Renal cortex interstitium (tissue), 11 donors: ENCODE measurements at regions not wholly inside any gene's neighbourhood (a gene's known extent, or its start where the extent isn't known, plus 50 kb on each side); places are given as distances from the start of the nearest gene placed in this dataset.
"Not testable (repeated sequence)": the region's sequence is repeated elsewhere in the genome, so short reads cannot be mapped to it uniquely, and the experiment has no call there.

Experiments
- DNase-seq, 11 donors: peaks; one replicate each; pipeline ENCODE4 v3.0.0-alpha.2; 2013; ENCODE audit warnings: low read depth in 9 of 11, low spot score in 4 of 11; ENCODE audit errors: extremely low read depth in 1 of 11

DNA sequence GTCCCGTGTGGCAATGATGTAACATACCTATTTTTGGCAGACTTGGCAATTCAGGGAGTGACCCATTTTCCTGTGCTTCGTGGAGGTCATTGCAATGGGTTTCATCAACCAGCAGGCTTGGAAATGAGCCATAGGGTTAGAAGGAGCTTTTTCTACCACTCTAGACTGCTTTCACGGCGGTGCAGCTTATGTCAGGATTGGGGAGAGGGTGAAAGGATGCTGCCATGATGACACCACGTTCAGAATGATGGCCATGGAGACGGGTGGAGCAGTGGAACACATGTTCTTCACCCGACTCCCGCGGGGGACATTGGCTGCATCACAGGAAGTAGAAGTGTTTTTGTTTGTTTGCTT is 220.2 kb downstream of the EMX2 start:
- DNase-seq, result no peak

DNA sequence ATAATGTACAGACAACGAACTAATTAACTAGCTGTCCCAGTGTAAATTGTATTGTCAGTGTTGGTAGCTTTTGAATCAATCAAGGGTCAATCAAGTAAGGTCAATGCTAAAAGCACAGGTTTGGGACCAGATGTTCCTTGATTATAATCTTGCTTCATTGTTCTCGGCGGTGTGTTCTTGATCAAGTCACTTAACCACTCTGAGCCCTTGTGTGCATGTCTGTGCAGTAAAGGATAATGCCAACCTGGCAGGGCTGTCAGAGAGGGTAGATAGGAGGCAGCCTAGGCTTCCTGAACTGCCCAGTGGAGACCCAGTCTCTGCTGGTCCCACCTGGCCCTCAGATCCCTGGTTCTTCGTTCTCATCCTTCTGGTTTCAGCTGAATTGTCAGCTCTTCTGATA is 221.0 kb downstream of the EMX2 start:
- DNase-seq, result no peak

DNA sequence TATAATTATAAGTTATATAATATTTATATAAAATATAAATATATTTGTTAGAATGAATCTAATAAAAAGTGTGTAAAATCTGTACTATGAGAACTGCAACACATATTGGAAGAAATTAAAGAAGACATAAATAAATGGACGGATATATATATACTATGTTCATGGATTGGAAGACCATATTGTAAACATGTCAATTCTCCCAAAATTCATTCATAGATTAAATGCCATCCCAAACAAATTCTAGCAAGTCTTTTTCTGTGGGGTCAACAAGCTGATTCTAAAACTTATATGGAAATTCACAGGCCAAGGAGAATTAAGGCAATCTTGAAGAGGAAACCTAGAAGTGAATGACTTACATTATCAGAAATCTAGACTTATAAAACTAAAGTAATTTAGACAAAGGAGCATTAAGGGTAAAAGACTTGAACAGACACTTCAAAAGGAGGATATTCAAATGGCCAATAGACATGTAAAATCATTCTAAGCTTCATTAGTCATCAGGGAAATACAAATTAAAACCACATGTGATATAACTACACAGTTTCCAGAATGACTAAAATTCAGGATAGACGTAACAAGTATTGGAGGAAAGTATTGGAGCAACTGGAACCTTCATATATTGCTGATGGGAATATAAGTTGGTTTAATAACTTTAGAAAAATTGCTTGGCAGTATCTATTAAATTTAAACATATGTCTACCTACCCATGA is 225.9 kb downstream of the EMX2 start:
- DNase-seq, result no peak

DNA sequence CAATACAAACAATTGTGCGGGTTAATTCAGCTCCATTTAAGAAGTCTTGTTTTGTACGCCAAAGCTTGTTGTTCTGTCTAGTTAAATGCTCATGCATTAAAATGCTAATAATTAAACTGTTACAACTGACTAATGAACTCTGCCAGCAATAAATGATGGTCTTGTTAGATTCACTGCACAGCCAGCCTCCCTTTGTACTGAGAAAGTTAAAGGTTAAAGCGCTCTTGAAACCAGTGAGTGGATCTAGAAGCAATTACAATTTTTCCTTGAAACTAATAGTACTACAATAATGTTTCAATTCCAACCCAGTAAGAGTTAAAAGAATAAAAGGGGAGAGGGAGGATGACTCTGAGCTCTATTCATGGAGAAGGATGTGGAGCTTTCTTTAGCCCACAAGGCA is 233.0 kb downstream of the EMX2 start:
- DNase-seq, result peak in 1 of 11 donors; percentile 38

DNA sequence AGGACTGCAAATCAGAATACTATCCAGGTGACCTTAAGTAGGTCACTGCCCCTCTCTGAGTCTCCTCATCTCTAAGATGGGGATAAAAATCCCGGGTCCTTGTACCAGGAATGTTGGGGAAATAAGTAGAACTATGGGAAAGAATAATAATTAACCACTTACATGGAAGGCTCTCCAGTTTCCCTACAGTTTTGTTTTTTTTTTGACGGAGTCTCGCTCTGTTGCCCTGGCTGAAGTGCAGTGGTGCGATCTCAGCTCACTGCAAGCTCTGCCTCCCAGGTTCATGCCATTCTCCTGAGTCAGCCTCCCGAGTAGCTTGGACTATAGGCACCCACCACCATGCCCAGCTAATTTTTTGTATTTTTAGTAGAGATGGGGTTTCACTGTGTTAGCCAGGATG is 234.7 kb downstream of the EMX2 start:
- DNase-seq, result not testable (repeated sequence)

DNA sequence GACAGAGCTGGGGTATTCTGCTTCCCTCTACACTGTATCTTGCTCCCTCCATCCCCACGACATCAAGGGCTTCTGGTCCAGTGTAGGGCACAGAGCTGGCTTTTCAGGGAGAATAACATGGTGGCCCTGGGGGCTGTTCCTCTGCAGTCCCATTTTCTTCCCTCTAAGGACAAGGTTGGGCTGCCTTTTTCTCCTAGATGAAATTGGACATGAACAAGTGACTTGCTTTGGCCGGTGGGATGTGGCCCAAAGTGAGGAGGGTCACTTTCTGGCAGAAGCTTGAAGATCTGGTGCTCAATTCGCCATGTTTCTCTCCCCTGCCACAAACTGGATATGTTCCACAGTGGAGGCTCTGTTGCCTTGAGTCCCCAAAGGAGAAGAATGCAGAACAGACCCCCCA is 235.7 kb downstream of the EMX2 start:
- DNase-seq, result no peak

DNA sequence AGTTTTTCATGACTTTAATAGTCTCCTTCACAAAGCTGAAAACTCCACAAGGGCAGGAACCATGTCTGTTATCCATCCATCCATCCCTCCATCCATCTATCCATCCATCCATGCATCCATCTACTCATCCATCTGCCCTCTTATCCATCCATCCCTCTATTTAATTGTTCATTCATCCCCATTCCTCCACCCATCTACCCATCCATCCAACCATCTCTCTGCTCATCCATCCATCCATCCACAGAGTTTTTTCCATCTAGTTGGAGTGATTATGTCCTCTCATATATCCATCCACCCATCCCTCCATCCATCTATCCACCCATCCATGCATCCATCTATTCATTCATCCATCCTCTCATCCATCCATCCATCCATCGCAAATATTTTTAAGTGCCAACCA is 237.9 kb downstream of the EMX2 start:
- no peak for DNase-seq

DNA sequence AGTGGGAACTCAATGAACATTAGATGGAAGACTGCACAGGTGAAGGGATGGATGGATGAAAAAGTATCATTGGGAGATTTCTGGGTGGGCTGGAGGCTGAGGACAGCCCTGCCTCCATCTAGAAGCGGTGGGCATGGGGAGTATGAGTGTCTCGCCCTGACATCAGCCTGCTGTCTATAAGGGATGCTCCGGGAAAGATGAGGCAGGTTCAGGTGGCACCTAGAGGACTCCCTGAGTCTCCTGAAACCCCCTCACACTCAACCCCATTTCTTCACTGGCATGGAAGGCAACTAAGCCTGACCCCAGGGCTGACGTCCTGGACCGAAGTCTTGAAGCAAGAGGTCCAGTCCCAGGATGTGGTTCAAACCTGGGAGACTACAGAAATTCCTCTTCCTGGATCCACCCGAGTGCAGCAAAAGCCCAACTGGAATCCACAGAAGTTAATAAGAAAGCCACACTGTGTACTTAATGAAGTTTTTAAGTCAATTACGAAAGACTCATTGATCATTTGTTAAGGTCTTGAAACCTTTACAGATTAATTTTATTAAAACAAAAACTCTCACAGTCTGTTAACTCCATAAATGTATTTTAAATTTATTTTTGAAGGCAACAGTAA is 238.8 kb downstream of the EMX2 start:
- no peak for DNase-seq

DNA sequence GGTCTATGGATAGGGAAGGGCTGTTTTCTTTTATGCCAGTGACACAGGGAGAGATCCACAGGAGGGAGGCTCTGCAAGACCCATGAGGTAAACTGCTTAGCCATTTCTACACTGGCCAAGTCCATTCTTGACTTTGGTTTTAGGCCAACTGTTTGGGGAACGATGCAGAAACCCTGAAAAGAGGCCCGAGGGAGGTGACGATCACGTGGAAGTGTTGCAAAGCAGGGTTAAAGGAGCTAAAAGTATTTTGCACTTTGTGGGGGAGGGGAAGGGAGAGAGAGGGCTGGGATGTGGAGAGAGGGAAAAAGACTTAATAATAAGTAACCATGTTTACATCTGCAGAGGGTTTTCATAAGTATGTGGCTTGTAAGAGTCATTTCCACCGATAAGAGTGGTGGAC is 239.7 kb downstream of the EMX2 start:
- DNase-seq, result peak in 1 of 11 donors; percentile 51

DNA sequence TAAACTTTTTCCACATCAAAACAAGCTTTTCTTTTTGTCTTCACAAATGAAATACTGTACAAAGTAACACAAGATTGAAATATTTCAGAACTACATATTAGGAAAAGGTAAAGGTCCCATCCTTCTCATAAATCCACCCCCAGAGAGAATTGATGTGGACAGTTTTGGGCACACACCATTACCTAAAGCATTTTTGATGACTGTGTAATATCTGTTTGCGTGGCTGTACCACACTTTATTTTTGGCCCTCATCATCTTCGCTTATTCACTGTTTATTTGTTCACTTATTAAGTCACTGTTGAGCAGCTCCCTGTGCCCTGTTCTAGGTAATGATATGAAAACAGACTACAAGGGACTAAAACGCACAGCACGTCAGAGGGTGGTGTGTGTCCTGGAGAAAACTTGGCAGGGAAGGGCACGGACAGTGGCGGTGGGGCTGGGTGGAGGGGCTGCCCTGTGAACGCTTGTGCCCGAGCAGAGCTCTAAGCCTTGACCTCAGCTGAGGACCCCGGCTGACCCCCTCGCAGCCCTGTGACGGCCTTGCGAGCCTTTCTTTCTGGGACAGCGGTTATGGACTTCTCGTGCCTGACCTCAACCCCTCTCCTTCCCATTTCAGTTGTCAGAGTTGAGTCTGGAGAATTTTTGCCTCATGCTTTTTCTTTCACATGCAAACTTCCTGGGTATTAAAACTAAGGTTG is 241.3 kb downstream of the EMX2 start:
- DNase-seq, result no peak

DNA sequence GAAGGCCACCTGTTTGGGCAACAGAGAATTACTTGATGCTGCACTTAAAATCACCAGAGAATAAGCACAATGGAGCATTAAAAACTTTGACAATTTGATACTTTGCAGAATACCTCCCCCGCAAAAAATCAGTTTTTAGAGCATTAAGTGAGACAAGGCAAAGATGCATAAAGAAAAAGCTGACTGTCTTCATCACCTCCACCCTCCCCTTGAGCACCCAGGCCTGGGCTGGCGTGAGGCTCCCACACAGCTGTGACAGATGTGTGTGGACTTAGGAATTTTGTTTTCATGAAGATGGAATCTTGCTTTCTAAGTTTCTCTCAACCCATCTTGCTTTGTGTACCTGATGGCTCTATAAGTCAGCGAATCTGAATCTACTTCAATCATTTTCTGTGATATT is 242.2 kb downstream of the EMX2 start:
- DNase-seq, result no peak

DNA sequence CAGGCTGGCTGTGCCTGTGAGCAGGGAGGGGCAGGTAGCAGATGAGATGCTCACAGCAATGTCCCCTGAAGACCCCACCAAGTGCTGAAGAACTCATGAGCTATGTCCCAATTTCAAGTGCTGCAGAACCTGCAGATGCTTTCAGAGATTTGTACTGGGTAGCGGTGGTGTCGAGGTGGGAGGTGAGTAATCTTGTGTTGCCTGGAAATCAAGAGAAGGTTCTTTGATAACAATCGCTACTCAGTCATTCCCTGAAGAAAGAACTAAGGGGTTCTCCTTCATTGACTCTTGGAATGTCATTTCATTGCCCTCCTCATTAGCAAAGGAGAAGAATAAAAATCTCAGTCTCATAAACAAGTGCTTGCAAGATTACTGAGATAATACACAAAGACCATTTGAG is 246.4 kb downstream of the EMX2 start:
- no peak for DNase-seq

DNA sequence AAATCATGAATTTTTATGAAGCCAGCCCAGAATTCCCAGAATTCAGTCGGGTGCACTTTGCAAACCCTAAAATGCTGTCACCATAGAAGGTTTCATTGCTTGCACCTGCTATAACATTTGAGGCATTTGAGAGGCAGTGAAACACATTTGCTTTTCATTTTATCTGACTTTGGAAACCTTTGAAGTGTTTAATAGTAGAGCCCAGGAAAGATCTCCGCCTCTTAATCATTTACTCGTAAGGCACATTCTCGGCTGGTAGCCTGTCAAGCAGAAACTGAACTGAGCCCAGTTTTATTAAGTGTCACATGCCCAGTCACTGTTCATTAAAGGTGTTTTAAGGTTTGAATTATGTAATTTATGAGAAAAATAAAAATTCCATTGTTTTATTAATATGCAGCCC is 247.6 kb downstream of the EMX2 start:
- peak in 4 of 11 donors; percentile 46 to 70 (median 59) for DNase-seq

DNA sequence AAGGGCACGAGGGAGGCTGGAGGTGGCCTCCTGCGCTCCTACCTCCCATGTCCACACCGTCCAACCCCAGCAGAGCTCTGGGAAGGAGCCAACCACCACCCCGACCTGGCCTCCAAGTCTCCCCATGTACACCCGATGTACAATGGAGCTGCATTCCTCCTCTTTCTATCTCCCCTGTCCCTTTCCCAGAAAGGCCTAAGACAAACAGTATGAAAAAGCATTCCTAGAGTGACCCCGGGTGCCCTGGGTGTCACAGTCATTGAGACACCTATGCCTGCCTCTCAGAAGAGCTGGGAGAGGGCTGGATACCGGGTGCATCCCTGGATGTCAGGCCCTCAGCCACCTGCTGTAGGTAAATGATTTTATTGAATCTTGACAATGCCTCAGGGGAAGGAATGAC is 248.1 kb downstream of the EMX2 start:
- no peak for DNase-seq

DNA sequence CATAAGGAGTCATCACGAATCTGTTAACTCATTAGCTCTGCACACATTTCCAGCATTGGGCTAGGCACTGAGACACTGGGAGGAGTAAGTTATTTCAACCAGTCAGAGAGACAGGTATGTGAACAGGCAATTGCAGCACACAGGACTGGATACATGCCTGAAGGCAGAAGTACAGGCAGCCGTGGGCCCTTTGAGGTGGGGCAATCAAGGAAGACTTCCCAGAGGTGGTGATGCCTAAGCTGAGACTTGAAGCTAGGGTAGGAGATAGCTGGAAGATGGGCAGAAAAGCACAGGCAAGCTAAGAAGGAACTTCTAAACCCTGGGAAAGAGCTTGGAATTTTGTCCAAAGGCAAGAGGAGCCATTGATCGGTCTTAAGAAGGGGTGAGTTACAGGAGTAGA is 249.7 kb downstream of the EMX2 start:
- DNase-seq, result no peak

DNA sequence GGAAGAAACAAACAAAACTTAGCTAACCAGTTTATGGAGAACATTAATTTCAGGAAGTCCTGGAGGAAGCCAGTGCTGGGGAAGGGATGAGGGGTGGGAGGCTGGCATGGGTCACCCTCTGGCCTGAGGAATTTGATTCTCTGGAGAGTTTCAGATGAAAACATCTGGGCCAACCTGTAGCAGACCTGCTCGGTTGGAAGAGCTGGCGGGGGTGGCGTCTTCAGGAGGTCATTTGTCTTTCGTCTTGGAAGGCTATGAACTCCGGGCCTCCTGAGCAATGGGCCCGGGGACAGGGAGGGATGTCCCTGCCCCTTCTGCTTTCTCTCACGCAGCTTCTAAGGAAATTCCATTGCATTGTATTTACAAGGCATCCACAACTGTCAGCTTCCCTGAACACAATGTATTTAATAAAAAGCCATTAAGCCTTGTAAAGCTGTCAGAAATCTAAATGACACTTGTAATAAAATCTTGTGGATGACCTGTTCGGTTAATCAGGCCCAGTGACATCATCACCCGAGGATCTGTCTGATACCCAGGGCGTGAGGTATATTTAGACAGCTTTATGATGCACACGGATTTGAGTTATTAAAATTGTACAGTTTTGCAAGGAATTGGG is 250.5 kb downstream of the RAB11FIP2 start:
- DNase-seq, result no peak

DNA sequence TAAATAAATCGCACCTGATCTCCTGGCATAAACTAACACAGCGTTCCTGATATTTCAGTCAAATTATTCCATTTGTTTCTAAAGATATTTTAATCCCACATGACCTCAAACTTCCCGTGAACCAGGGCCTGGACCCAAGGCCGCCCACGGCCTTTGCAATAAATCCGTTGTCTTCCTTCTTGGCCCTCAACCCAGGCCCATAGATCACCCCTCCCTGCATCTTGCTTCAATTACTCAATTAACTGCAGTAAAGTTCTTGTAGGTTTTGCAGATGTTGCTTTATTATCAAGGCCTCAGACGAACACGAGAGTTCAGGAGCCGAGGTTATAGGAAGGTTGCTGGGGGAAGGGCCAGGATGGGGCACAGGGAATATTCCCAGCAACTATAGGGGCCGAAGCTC is 249.4 kb downstream of the RAB11FIP2 start:
- no peak for DNase-seq

DNA sequence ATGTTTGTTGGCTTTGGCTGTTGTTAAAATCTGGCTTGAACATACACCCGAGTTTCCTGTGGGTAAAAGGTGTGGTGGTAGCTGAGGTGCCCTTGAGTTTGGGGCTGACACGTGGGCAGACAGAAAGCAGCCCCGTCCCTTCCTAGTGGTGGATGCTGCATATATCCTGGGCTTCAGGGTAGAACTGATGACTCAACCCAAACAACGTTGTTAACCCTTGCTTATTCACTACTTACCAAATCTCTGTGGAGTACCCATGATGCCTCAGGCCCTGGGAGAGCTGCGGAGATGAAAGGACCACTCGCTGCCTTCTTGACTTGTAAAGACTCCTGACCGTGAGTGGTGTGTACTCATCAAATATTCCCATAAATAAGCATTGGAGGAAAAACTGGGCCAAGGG is 245.1 kb downstream of the RAB11FIP2 start:
- DNase-seq, result no peak

DNA sequence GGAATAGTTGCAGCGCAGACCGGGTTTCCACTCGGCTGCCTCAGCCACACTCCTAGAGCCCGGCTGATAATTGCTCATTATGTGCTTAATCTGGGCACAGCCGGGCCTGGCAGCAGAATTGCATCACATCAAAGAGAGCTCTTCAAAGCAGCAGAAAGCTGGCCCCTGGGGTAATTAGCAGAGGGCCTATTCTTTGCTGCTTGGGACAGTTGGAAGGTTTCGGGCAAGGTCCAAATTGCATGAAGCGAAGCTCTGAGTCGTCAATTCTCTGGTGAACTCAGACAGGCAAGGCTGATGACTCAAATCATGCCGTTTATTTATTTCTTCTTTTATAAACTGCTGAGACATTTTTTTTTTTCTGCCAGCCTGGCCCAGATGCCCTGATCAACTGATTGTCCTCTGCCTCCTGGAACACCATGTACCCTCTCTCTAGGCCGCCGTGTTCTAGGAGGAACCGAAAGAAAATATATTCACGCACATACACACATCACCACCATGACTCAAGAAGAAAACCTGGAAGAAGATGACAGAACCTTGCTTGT is 242.2 kb downstream of the RAB11FIP2 start:
- DNase-seq, result peak in 4 of 11 donors; percentile 34 to 54 (median 52)

DNA sequence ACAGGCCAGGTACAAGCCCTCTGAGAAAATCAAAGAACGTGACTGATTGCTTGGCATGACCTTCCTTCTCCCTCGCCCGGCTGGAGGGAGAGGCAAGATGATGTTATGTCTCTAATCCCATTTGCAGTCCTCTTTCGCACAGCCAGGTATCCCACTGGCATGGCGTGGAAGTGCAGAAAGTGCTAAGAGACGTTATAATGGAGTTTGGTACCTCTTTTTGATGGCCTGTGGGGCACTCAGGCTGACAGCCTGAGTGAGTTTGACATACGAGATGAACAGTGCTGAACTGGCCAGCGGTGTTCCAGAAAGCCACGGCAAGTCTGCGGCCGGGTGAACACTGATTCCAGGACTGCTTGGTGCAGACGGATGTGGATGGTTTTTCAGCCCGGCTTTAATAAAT is 241.6 kb downstream of the RAB11FIP2 start:
- no peak for DNase-seq
